ENCODE measurements at regions not wholly inside any gene's neighbourhood (a gene's known extent, or its start where the extent isn't known, plus 50 kb on each side); places are given as distances from the start of the nearest gene placed in this dataset.

- DNase-seq, result no peak
Measured at GRCh38 chr11:70002433-70002832, 75.7 kb upstream of the ANO1 start.

- no peak for DNase-seq
Measured at GRCh38 chr11:70005107-70005818, 72.9 kb upstream of the ANO1 start.

- DNase-seq, result no peak
Measured at GRCh38 chr11:70007796-70008195, 70.3 kb upstream of the ANO1 start.

GRCh38 chr11:70010774-70011173 lies 67.3 kb upstream of the ANO1 start:
- DNase-seq, result no peak

- no peak for DNase-seq
Measured at GRCh38 chr11:70012134-70012733, 65.9 kb upstream of the ANO1 start.

- no peak for DNase-seq
Measured at GRCh38 chr11:70014291-70014690, 63.8 kb upstream of the ANO1 start.

GRCh38 chr11:70016666-70017367 lies 61.3 kb upstream of the ANO1 start:
- DNase-seq, result no peak

- DNase-seq, result no peak
Measured at GRCh38 chr11:70018816-70019215, 59.3 kb upstream of the ANO1 start.

GRCh38 chr11:70019576-70020011 lies 58.5 kb upstream of the ANO1 start:
- DNase-seq, result no peak

- DNase-seq, result no peak
Measured at GRCh38 chr11:70020336-70021214, 57.5 kb upstream of the ANO1 start.

GRCh38 chr11:70021586-70021985 lies 56.5 kb upstream of the ANO1 start:
- no peak for DNase-seq

- DNase-seq, result no peak
Measured at GRCh38 chr11:70024036-70024772, 53.9 kb upstream of the ANO1 start.

- DNase-seq, result no peak
Measured at GRCh38 chr11:70024773-70025045, 53.4 kb upstream of the ANO1 start.

GRCh38 chr11:70025308-70025707 lies 52.8 kb upstream of the ANO1 start:
- no peak for DNase-seq

GRCh38 chr11:70026012-70026411 lies 52.1 kb upstream of the ANO1 start:
- no peak for DNase-seq

- no peak for DNase-seq
Measured at GRCh38 chr11:70026726-70027125, 51.4 kb upstream of the ANO1 start.

- no peak for DNase-seq
Measured at GRCh38 chr11:70027451-70027850, 50.7 kb upstream of the ANO1 start.

- DNase-seq, result no peak
Measured at GRCh38 chr11:70028147-70028855, 49.8 kb upstream of the ANO1 start.
